GM12865 (cell line): ENCODE measurements at regions not wholly inside any gene's neighbourhood (a gene's known extent, or its start where the extent isn't known, plus 50 kb on each side); places are given as distances from the start of the nearest gene placed in this dataset.
A peak's percentile ranks its signal among the peaks of the same experiment; 100 is the strongest.
"Not testable (repeated sequence)": the region's sequence is repeated elsewhere in the genome, so short reads cannot be mapped to it uniquely, and the experiment has no call there.

Source experiments
- DNase-seq: peaks from one replicate; pipeline ENCODE4 v3.0.0; 2010; ENCODE audit warnings: low read depth
- H3K4me3 ChIP-seq: 2 replicates; pipeline ENCODE4 v1.5.1; 2011; ENCODE audit warnings: mild to moderate bottlenecking, low read depth, low read length, control low read depth
- TF ChIP-seq, protein P1 (sequence below): IDR thresholded peaks from 2 replicates; pipeline ENCODE4 v1.5.1; 2011; ENCODE audit warnings: low read length, control low read depth, low read depth, inconsistent platforms; ENCODE audit not compliant: insufficient read depth; ENCODE audit errors: missing control alignments

DNA sequence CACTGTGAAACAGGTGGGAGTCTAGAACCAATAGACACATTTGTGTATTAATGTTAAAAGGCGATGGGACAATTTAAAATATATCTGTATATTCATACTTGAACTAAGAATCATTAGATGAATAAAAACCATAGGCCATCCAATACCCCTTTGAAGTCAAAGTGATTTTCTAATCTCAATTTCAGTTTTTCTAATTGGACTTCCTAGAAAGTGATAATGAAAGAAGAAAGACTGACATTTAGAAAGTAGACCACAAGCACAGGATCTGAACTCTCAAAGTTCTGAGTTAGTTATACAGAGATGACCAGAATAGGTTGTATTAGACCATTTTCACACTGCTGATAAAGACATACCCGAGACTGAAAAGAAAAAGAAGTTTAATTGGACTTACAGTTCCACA lies 412.8 kb upstream of the PIK3R1 start:
- TF ChIP-seq, protein P1, sequence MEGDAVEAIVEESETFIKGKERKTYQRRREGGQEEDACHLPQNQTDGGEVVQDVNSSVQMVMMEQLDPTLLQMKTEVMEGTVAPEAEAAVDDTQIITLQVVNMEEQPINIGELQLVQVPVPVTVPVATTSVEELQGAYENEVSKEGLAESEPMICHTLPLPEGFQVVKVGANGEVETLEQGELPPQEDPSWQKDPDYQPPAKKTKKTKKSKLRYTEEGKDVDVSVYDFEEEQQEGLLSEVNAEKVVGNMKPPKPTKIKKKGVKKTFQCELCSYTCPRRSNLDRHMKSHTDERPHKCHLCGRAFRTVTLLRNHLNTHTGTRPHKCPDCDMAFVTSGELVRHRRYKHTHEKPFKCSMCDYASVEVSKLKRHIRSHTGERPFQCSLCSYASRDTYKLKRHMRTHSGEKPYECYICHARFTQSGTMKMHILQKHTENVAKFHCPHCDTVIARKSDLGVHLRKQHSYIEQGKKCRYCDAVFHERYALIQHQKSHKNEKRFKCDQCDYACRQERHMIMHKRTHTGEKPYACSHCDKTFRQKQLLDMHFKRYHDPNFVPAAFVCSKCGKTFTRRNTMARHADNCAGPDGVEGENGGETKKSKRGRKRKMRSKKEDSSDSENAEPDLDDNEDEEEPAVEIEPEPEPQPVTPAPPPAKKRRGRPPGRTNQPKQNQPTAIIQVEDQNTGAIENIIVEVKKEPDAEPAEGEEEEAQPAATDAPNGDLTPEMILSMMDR = no peak
- peak; percentile 32 for DNase-seq
- no peak overlapping the region for H3K4me3 ChIP-seq

DNA sequence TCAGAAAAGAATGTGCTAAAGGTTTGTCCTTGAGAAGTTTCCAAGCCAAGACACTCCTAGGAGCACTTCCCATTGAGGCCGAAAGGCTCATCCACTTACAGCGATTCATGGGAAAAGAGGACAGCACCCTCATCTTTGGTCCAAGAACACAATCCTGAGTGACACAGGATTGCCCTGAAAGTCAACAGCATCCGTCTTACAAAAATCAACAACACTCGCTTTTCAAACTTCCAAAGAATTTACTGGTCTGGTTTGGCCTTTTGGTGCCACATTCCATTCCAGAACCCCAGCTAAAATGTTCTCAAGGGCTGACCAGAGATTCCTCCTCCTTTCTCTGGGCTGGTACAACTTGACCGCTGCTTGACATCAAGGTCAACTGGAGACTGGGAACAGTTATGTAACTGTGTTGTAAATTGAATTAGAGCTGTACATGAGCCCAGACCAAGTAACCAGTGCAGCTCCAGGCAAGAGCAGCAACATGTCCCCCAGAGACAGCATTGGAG lies 415.8 kb upstream of the PIK3R1 start:
- no peak overlapping the region for H3K4me3 ChIP-seq
- TF ChIP-seq, protein P1 = no peak
- DNase-seq = no peak

DNA sequence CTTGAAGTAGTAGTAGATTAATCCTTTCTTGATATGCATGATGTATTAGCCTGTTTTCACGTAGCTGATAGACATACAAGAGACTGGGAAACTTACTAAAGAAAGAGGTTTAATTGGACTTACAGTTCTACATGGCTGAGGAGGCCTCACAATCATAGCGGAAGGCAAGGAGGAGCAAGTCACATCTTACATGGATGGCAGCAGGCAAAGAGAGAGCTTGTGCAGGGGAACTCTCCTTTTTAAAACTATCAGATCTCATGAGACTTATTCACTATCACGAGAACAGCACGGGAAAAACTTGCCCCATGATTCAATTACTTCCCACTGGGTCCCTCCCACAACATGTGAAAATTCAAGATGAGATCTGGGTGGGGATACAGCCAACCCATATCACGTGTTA lies 417.1 kb upstream of the PIK3R1 start:
- not testable (repeated sequence) for DNase-seq, H3K4me3 ChIP-seq

- TF ChIP-seq, protein P1 = no peak
- DNase-seq = no peak
- no peak overlapping the region for H3K4me3 ChIP-seq
These were observed 419.6 kb upstream of the PIK3R1 start for GRCh38 chr5:67795781-67796477.

DNA sequence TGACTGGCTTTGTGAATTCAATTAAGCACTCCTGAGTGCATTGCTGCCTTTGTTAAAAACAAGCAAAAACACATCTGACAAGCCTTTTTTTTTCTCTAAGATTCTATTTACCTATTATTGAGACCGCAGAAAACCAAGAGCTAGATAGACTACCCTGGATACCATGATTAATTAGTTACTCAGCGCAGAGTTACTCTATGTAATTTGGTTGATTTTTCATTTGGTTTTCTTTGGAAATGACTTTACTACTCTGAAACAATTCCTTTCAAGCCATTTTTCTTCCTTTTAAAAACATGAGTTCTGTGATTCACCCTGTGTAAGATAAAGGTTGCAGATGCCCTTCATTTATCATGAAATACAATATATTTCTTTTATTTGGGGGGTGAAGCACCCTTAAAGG lies 421.6 kb upstream of the PIK3R1 start:
- no peak for DNase-seq
- TF ChIP-seq, protein P1 = no peak
- no peak overlapping the region for H3K4me3 ChIP-seq

GRCh38 chr5:67793418-67793817 lies 422.1 kb upstream of the PIK3R1 start:
- H3K4me3 ChIP-seq = no peak overlapping the region
- TF ChIP-seq, protein P1 = no peak
- DNase-seq = no peak

GRCh38 chr5:67792891-67793290 lies 422.7 kb upstream of the PIK3R1 start:
- no peak for DNase-seq
- no peak overlapping the region for H3K4me3 ChIP-seq
- TF ChIP-seq, protein P1 = no peak

GRCh38 chr5:67790390-67790789 lies 425.2 kb upstream of the PIK3R1 start:
- H3K4me3 ChIP-seq = no peak overlapping the region
- no peak for DNase-seq
- TF ChIP-seq, protein P1 = no peak

DNA sequence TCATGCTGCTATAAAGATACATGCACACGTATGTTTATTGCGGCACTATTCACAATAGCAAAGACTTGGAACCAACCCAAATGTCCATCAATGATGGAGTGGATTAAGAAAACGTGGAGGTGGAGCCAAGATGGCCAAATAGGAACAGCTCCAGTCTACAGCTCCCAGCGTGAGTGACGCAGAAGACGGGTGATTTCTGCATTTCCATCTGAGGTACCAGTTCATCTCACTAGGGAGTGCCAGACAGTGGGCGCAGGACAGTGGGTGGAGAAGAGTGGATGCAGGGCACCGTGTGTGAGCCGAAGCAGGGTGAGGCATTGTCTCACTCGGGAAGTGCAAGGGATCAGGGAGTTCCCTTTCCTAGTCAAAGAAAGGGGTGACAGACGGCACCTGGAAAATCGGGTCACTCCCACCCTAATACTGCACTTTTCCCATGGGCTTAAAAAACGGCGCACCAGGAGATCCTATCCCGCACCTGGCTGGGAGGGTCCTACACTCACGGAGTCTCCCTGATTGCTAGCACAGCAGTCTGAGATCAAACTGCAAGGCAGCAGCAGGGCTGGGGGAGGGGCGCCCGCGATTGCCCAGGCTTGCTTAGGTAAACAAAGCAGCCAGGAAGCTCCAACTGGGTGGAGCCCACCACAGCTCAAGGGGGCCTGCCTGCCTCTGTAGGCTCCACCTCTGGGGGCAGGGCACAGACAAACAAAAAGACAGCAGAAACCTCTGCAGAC lies 435.5 kb upstream of the PIK3R1 start:
- DNase-seq = not testable (repeated sequence)

More for the DNA sequence above, 435.5 kb upstream of the PIK3R1 start:
- not testable (repeated sequence) for H3K4me3 ChIP-seq
